Mucosa of descending colon (tissue), 3 donors: ENCODE measurements at regions not wholly inside any gene's neighbourhood (a gene's known extent, or its start where the extent isn't known, plus 50 kb on each side); places are given as distances from the start of the nearest gene placed in this dataset.

Source experiments
- ATAC-seq: fragments of 200-7000 bp; cut with Tn5 transposase; one replicate; pipeline ENCODE4 v1.9.1; 2020; ENCODE audit warnings: mild to moderate bottlenecking, moderate library complexity
- DNase-seq, 3 donors: peaks; one replicate each; pipeline ENCODE4 v3.0.0-alpha.2; 2020
- H3K36me3 ChIP-seq: fragments of 200-600 bp; one replicate; pipeline ENCODE4 v1.8.0; 2021; ENCODE audit warnings: low read depth, mild to moderate bottlenecking
- H3K4me1 ChIP-seq: fragments of 200-600 bp; one replicate; pipeline ENCODE4 v1.8.0; 2021; ENCODE audit warnings: low read depth, mild to moderate bottlenecking
- H3K4me3 ChIP-seq: fragments of 200-600 bp; one replicate; pipeline ENCODE4 v1.8.0; 2021; ENCODE audit warnings: mild to moderate bottlenecking
- H3K9me3 ChIP-seq: fragments of 200-600 bp; one replicate; pipeline ENCODE4 v1.8.0; 2021; ENCODE audit warnings: mild to moderate bottlenecking
- intact Hi-C, 2 donors: fragments of 100-400 bp; cut with DNase I in 1 of 2; cut with micrococcal nuclease in 1 of 2; formaldehyde crosslinking; loops; one replicate each; pipeline versions ENCODE4 v1.11.0 to v1.11.1; 2022; cut with DNase I, micrococcal nuclease
- TF ChIP-seq, protein P1 (sequence below): fragments of 200-600 bp; IDR thresholded peaks from one replicate; pipeline ENCODE4 v1.8.0; 2022; ENCODE audit warnings: antibody characterized with exemption, mild to moderate bottlenecking
- donor health status: DM: no; HTN: no; CAD: no; lungs with moderate emphysema.
- donor health status: DM: no; HTN: no; CAD: no.
- donor health status: DM: no; HTN: yes; CAD: no.

DNA sequence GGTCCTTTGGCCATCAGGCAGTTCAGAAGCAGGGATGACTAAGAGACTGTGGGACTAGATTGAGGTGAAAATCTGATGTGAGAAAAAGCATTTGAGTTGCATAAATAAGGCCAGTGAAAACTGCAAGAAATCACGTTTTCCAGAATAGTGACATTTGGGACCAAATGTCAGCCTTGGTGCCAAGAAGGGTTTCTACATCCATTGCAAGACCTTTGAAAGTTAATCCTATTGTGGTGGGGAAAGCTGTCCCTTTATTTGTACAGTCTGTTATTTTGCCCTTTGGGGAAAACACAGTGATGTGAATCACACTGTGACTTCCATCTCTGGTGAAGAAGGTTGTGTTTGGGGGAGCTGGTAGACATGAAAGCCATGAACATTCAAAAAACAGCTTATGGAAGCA lies 153.5 kb upstream of the SIX2 start:
- no peaks in the 10 kb centered on the region for H3K4me1 ChIP-seq
- H3K36me3 ChIP-seq, result no peaks in the 10 kb centered on the region
- no peak for ATAC-seq
- no peak for DNase-seq
- intact Hi-C loops, result no loop called here
- H3K9me3 ChIP-seq, result no peaks in the 10 kb centered on the region
- TF ChIP-seq, protein P1, sequence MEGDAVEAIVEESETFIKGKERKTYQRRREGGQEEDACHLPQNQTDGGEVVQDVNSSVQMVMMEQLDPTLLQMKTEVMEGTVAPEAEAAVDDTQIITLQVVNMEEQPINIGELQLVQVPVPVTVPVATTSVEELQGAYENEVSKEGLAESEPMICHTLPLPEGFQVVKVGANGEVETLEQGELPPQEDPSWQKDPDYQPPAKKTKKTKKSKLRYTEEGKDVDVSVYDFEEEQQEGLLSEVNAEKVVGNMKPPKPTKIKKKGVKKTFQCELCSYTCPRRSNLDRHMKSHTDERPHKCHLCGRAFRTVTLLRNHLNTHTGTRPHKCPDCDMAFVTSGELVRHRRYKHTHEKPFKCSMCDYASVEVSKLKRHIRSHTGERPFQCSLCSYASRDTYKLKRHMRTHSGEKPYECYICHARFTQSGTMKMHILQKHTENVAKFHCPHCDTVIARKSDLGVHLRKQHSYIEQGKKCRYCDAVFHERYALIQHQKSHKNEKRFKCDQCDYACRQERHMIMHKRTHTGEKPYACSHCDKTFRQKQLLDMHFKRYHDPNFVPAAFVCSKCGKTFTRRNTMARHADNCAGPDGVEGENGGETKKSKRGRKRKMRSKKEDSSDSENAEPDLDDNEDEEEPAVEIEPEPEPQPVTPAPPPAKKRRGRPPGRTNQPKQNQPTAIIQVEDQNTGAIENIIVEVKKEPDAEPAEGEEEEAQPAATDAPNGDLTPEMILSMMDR, result no peak
- no peak overlapping the region for H3K4me3 ChIP-seq

DNA sequence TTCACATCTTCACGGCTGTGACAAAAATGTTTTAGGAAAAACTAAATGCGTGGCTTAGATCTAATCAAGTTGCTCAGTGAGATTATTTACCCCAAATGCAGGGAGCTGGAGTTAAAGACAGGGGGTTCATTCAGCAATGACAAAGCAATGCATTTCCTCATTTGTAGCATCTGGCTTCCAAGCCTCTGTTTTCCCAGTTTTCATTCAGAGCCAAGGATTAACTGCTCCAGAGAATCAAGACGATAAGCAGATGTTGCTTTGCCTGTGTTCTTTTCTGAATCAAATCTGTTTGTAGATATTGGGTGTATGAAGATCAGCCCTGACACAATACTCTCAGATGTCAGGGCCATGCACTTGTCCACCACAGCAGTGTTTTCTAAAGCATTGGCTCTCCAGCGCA lies 147.4 kb upstream of the SIX2 start:
- intact Hi-C loops, result no loop called here
- ATAC-seq, result no peak
- H3K4me1 ChIP-seq, result no peaks in the 10 kb centered on the region
- no peak for DNase-seq
- no peaks in the 10 kb centered on the region for H3K9me3 ChIP-seq
- TF ChIP-seq, protein P1, result no peak
- no peak overlapping the region for H3K4me3 ChIP-seq
- no peaks in the 10 kb centered on the region for H3K36me3 ChIP-seq

DNA sequence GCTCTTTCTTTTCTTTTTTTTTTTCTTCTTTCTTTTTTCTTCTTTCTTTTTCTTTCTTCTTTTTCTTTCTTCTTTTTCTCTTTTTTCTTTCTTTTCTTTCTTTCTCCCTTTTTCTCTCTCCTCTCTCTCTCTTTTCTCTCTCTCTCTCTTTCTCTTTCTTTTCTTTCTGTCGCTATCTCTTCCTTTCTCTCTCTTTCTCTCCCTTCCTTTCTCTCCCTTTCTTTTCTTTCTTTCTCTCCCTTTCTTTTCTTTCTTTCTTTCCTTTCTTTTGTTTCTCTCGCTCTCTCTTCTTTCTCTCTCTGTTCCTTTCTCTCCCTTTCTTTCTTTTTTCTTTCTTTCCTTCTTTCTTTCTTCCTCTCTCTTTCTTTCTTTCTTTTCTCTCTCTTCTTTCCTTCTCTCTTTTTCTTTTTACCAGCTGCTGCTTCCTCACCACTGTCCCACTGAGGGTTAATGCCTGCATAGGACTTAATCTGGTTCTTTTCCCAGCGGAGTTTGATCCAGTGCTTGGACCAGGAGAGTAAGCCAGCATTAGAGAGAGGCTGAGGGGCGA lies 145.4 kb upstream of the SIX2 start:
- intact Hi-C loops, result no loop called here
- Histone ChIP-seq H3K36me3 (no peaks in the 10 kb centered on the region), H3K4me3 (no peak overlapping the region), H3K4me1 (no peaks in the 10 kb centered on the region), H3K9me3 (no peaks in the 10 kb centered on the region)
- TF ChIP-seq, protein P1, result no peak
- DNase-seq (no peak), ATAC-seq (no peak)

DNA sequence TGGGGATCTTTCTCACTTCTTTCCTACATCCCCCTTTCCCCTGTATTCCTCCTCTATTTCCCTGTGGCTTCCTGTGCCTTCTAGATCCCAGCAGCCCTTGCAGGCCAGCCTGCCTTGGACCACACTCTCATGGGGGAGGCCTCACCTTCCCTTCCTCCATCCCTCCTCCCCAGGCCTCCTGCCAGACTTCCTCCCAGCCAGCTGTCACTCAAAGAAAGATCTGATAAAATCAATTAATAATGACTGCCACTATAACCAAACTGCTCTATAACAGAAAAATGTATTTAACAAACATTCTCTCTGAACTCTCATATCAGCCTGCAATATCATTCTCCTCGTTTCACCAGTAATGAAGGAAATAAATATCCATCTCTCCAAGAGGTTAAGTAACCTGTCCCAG lies 144.9 kb upstream of the SIX2 start:
- DNase-seq (no peak), ATAC-seq (no peak)
- Histone ChIP-seq H3K4me3 (no peak overlapping the region), H3K4me1 (no peaks in the 10 kb centered on the region), H3K36me3 (no peaks in the 10 kb centered on the region), H3K9me3 (no peaks in the 10 kb centered on the region)
- TF ChIP-seq, protein P1, result no peak
- intact Hi-C loops, result no loop called here

DNA sequence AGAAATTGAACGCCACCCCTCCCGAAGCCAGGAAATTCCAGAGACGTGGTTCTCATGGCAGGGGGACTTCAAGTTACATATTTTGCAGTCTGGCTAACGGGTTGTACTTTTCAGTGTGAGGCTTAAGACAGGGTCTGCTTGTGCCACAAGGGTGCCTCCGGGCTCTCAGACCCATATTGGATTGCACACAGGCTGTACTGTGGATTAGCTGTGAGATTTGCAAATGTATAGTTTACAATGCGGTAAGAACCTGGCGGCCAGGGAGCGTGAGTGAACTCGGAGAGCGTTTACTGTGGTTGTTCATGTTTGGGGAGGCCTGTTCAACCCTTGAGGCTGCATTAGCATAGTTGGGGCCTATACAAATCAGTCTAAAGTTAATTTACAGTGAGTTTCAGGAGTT lies 143.9 kb upstream of the SIX2 start:
- H3K9me3 ChIP-seq, result no peaks in the 10 kb centered on the region
- no peak for ATAC-seq
- TF ChIP-seq, protein P1, result no peak
- no peak overlapping the region for H3K4me3 ChIP-seq
- H3K36me3 ChIP-seq, result no peaks in the 10 kb centered on the region
- no peaks in the 10 kb centered on the region for H3K4me1 ChIP-seq
- no peak for DNase-seq
- intact Hi-C loops, result no loop called here

DNA sequence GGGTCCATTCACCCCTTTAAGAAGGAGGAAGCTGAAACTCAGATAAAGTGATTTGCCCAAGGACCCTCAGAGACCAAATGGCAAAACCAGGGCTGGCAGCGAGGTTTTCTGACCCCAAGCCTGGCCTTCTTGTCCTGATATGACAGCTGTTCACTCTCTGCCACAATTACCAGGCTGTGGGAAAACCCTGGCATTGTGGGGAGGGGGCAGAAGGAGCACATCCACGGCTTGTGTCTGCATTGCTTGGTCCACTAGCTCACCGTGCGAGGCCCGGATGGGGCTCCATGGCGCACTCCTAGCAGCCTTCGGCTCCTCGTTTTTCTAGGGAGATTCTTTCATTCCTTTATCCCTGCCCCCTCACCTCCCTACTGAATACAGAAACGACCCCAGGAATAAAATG lies 143.4 kb upstream of the SIX2 start:
- no peaks in the 10 kb centered on the region for H3K36me3 ChIP-seq
- TF ChIP-seq, protein P1, result no peak
- H3K4me1 ChIP-seq, result no peaks in the 10 kb centered on the region
- H3K4me3 ChIP-seq, result no peak overlapping the region
- DNase-seq, result no peak
- ATAC-seq, result no peak
- no peaks in the 10 kb centered on the region for H3K9me3 ChIP-seq
- intact Hi-C loops, result no loop called here
